Urothelium cell line (cell line): ENCODE measurements at regions not wholly inside any gene's neighbourhood (a gene's known extent, or its start where the extent isn't known, plus 50 kb on each side); places are given as distances from the start of the nearest gene placed in this dataset.

Source experiments
- DNase-seq: peaks from one replicate; pipeline ENCODE4 v3.0.0; 2011; ENCODE audit warnings: low spot score, mixed read lengths
- FAIRE-seq: peaks from 2 replicates; lab custom pipeline; 2011; peaks lifted over from hg19 to GRCh38; lab: Jason Lieb, UNC

- DNase-seq (no peak), FAIRE-seq (no peak)
These were observed 600.4 kb downstream of the CCDC171 start for GRCh38 chr9:16153221-16153620.

- FAIRE-seq (no peak), DNase-seq (no peak)
These were observed 600.9 kb downstream of the CCDC171 start for GRCh38 chr9:16153741-16154140.

GRCh38 chr9:16154521-16155078, 601.8 kb downstream of the CCDC171 start:
- FAIRE-seq (no peak), DNase-seq (no peak)

- no peak for FAIRE-seq
- DNase-seq, result no peak
These were observed 603.0 kb downstream of the CCDC171 start for GRCh38 chr9:16155878-16156277.

- FAIRE-seq, result no peak
- no peak for DNase-seq
These were observed 604.4 kb downstream of the CCDC171 start for GRCh38 chr9:16157216-16157615.

GRCh38 chr9:16157651-16158050, 604.8 kb downstream of the CCDC171 start:
- FAIRE-seq (no peak), DNase-seq (no peak)

GRCh38 chr9:16158093-16158492, 605.2 kb downstream of the CCDC171 start:
- DNase-seq, result no peak
- no peak for FAIRE-seq

- FAIRE-seq, result no peak
These were observed 608.6 kb downstream of the CCDC171 start for GRCh38 chr9:16161483-16161882.

GRCh38 chr9:16170119-16170518, 617.3 kb downstream of the CCDC171 start:
- no peak for FAIRE-seq
- DNase-seq, result no peak

More at GRCh38 chr9:16161483-16161882, 608.6 kb downstream of the CCDC171 start:
- DNase-seq, result no peak

GRCh38 chr9:16171911-16172310, 619.1 kb downstream of the CCDC171 start:
- DNase-seq (no peak), FAIRE-seq (no peak)

GRCh38 chr9:16172796-16173195, 620.0 kb downstream of the CCDC171 start:
- DNase-seq (no peak), FAIRE-seq (no peak)

- no peak for FAIRE-seq
- no peak for DNase-seq
These were observed 622.1 kb downstream of the CCDC171 start for GRCh38 chr9:16174915-16175314.

GRCh38 chr9:16175461-16175860, 622.6 kb downstream of the CCDC171 start:
- FAIRE-seq (no peak), DNase-seq (no peak)

- DNase-seq (no peak), FAIRE-seq (no peak)
These were observed 625.5 kb downstream of the CCDC171 start for GRCh38 chr9:16178294-16178693.

GRCh38 chr9:16179566-16179965, 626.7 kb downstream of the CCDC171 start:
- FAIRE-seq, result no peak
- DNase-seq, result no peak

- DNase-seq (no peak), FAIRE-seq (no peak)
These were observed 627.2 kb downstream of the CCDC171 start for GRCh38 chr9:16180091-16180490.

- FAIRE-seq (no peak), DNase-seq (no peak)
These were observed 627.7 kb downstream of the CCDC171 start for GRCh38 chr9:16180546-16180945.

GRCh38 chr9:16181539-16181938, 628.7 kb downstream of the CCDC171 start:
- no peak for FAIRE-seq
- DNase-seq, result no peak

- FAIRE-seq (no peak), DNase-seq (no peak)
These were observed 629.9 kb downstream of the CCDC171 start for GRCh38 chr9:16182784-16183183.

- no peak for DNase-seq
- FAIRE-seq, result no peak
These were observed 632.3 kb downstream of the CCDC171 start for GRCh38 chr9:16184964-16185646.

GRCh38 chr9:16191191-16191590, 638.3 kb downstream of the CCDC171 start:
- no peak for DNase-seq
- FAIRE-seq, result no peak

- peak; percentile 80 for DNase-seq
These were observed 639.0 kb downstream of the CCDC171 start for GRCh38 chr9:16191691-16192402.

More at GRCh38 chr9:16191691-16192402, 639.0 kb downstream of the CCDC171 start:
- FAIRE-seq, result no peak
